GM23338 (cell line): ENCODE measurements at regions not wholly inside any gene's neighbourhood (a gene's known extent, or its start where the extent isn't known, plus 50 kb on each side); places are given as distances from the start of the nearest gene placed in this dataset.

Source experiments
- ATAC-seq: fragments of 200-7000 bp; cut with Tn5 transposase; 3 replicates; pipeline ENCODE4 v1.9.1; 2020
- DNase-seq: peaks from one replicate; pipeline ENCODE4 v3.0.0-alpha.2; 2015; ENCODE audit warnings: low spot score
- H2AFZ ChIP-seq: fragments of 200-600 bp; sonication (generic); 2 replicates; pipeline ENCODE4 v1.8.0; 2016; ENCODE audit warnings: antibody characterized with exemption, mild to moderate bottlenecking, moderate library complexity
- H3F3A ChIP-seq: fragments of 200-600 bp; sonication (generic); replicated peaks from 2 replicates; pipeline ENCODE4 v1.8.0; 2017; ENCODE audit warnings: antibody characterized with exemption, mixed run types, low read depth
- H3K27ac ChIP-seq: fragments of 200-600 bp; sonication (generic); 2 replicates; pipeline ENCODE4 v1.6.1; 2016; ENCODE audit warnings: low read depth
- H3K27me3 ChIP-seq: fragments of 200-600 bp; sonication (generic); 2 replicates; pipeline ENCODE4 v1.8.0; 2016; ENCODE audit warnings: mild to moderate bottlenecking, mixed run types, moderate library complexity; ENCODE audit not compliant: insufficient read depth
- H3K36me3 ChIP-seq: fragments of 200-600 bp; sonication (generic); 2 replicates; pipeline ENCODE4 v1.8.0; 2016; ENCODE audit warnings: mild to moderate bottlenecking; ENCODE audit not compliant: insufficient read depth
- H3K4me1 ChIP-seq: fragments of 200-600 bp; sonication (generic); 2 replicates; pipeline ENCODE4 v1.8.0; 2016; ENCODE audit warnings: mild to moderate bottlenecking, moderate library complexity; ENCODE audit not compliant: insufficient read depth
- H3K4me2 ChIP-seq: fragments of 200-600 bp; sonication (generic); 2 replicates; pipeline ENCODE4 v1.7.1; 2017; ENCODE audit warnings: mixed run types
- H3K4me3 ChIP-seq: fragments of 200-600 bp; sonication (generic); 2 replicates; pipeline ENCODE4 v1.6.1; 2016; ENCODE audit warnings: mixed run types
- H3K79me2 ChIP-seq: fragments of 200-600 bp; sonication (generic); replicated peaks from 2 replicates; pipeline ENCODE4 v1.8.0; 2017; ENCODE audit warnings: mild to moderate bottlenecking; ENCODE audit not compliant: insufficient read depth
- H3K9me2 ChIP-seq: fragments of 200-600 bp; sonication (generic); 2 replicates; pipeline ENCODE4 v1.8.0; 2017; ENCODE audit not compliant: insufficient read depth
- H4K20me1 ChIP-seq: fragments of 200-600 bp; sonication (generic); replicated peaks from 2 replicates; pipeline ENCODE4 v1.8.0; 2017; ENCODE audit warnings: mild to moderate bottlenecking; ENCODE audit not compliant: insufficient read depth
- H3K27ac Mint-ChIP-seq: 2 replicates; pipeline ENCODE4 v1.8.0; 2020; ENCODE audit warnings: inconsistent platforms, mild to moderate bottlenecking, moderate library complexity, mixed read lengths
- H3K27me3 Mint-ChIP-seq: 3 replicates; pipeline ENCODE4 v1.8.0; 2022; ENCODE audit warnings: low read depth, mild to moderate bottlenecking, moderate library complexity, mixed read lengths, inconsistent platforms; ENCODE audit not compliant: insufficient read depth, poor library complexity
- H3K36me3 Mint-ChIP-seq: 3 replicates; pipeline ENCODE4 v1.8.0; 2021; ENCODE audit warnings: low read depth, mild to moderate bottlenecking, inconsistent platforms, moderate library complexity, mixed read lengths
- H3K4me1 Mint-ChIP-seq: 3 replicates; pipeline ENCODE4 v1.8.0; 2020; ENCODE audit warnings: mild to moderate bottlenecking, inconsistent platforms, mixed read lengths
- H3K4me3 Mint-ChIP-seq: 3 replicates; pipeline ENCODE4 v1.8.0; 2021; ENCODE audit warnings: moderate library complexity, mild to moderate bottlenecking, inconsistent platforms, mixed read lengths
- H3K9me3 Mint-ChIP-seq: 3 replicates; pipeline ENCODE4 v1.8.0; 2020; ENCODE audit warnings: moderate library complexity, mild to moderate bottlenecking, inconsistent platforms, mixed read lengths
- CREB1 ChIP-seq: fragments of 250-450 bp; sonication (Bioruptor Pico); IDR thresholded peaks from 2 replicates; pipeline ENCODE4 v1.5.0; 2020; ENCODE audit warnings: low read depth, mild to moderate bottlenecking, moderate library complexity
- EZH2 ChIP-seq: fragments of 200-600 bp; sonication (generic); IDR thresholded peaks from one replicate; pipeline ENCODE4 v1.8.0; 2017; ENCODE audit warnings: antibody characterized with exemption, mild to moderate bottlenecking, low read depth; ENCODE audit not compliant: unreplicated experiment
- EZH2phosphoT487 ChIP-seq: fragments of 200-600 bp; sonication (generic); IDR thresholded peaks from one replicate; pipeline ENCODE4 v1.8.1; 2018; ENCODE audit warnings: antibody characterized with exemption; ENCODE audit not compliant: unreplicated experiment
- JUNB ChIP-seq: IDR thresholded peaks from one replicate; pipeline ENCODE4 v1.6.1; 2016; ENCODE audit warnings: antibody characterized with exemption; ENCODE audit not compliant: unreplicated experiment
- NANOG ChIP-seq: IDR thresholded peaks from 2 replicates; pipeline ENCODE4 v1.6.1; 2016; ENCODE audit warnings: antibody characterized with exemption, borderline replicate concordance
- POLR2AphosphoS5 ChIP-seq: IDR thresholded peaks from 2 replicates; pipeline ENCODE4 v1.6.1; 2016; ENCODE audit warnings: antibody characterized with exemption, low read depth
- STAT1 ChIP-seq: IDR thresholded peaks from one replicate; pipeline ENCODE4 v1.6.1; 2016; ENCODE audit warnings: antibody characterized with exemption; ENCODE audit not compliant: unreplicated experiment
- ZNF114 ChIP-seq: fragments of 250-450 bp; sonication (Bioruptor Pico); IDR thresholded peaks from 2 replicates; pipeline ENCODE4 v1.5.0; 2020; ENCODE audit warnings: mild to moderate bottlenecking, moderate library complexity
- ZNF331 ChIP-seq: fragments of 250-450 bp; sonication (Bioruptor Pico); IDR thresholded peaks from 2 replicates; pipeline ENCODE4 v1.5.0; 2020; ENCODE audit warnings: low read depth, mild to moderate bottlenecking, moderate library complexity
- TF ChIP-seq, protein P1 (sequence below): IDR thresholded peaks from 2 replicates; pipeline ENCODE4 v1.6.1; 2016; ENCODE audit warnings: antibody characterized with exemption
- TF ChIP-seq, protein P2 (sequence below): fragments of 250-450 bp; sonication (Bioruptor Pico); IDR thresholded peaks from 2 replicates; pipeline ENCODE4 v1.5.0; 2020; ENCODE audit warnings: mild to moderate bottlenecking, moderate library complexity
- TF ChIP-seq, protein P3 (sequence below): IDR thresholded peaks from one replicate; pipeline ENCODE4 v1.6.1; 2018; ENCODE audit warnings: antibody characterized with exemption; ENCODE audit not compliant: unreplicated experiment
- TF ChIP-seq, protein P4 (sequence below), 2 experiments: fragments of 200-600 bp in 1 of 2; sonication (generic) in 1 of 2; conservative IDR thresholded peaks; 2 replicates each; pipeline versions ENCODE4 v1.5.1 to v1.6.1; 2016 to 2017; ENCODE audit warnings: antibody characterized with exemption in 2 of 2, low read depth in 2 of 2, mild to moderate bottlenecking in 2 of 2, moderate library complexity in 1 of 2

DNA sequence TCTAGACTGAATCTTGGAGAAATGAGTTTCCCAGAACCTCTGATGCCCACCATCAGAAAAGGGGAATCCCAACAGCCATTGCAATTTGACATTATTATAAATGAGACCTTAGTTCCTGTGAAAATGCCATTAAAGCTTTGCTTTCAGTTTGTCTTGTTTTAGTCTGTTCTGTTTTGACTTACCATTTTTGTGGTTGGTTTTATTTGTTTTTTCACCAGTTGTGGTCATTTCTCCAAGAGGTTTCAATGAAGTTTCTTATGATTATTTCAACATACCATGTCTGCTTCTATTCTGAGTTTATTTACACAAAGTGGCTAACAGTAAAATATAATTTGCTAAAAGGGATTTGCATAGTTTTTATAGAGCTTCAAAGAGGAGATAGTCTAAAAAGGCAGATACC is 175.0 kb upstream of the MCTP2 start:
- no peaks in the 10 kb centered on the region for H3K9me2 ChIP-seq
- no peaks in the 10 kb centered on the region for H3K27me3 ChIP-seq
- H3K4me3 ChIP-seq, result no peak overlapping the region
- no peak for DNase-seq
- no peak overlapping the region for H3K27ac ChIP-seq
- H4K20me1 ChIP-seq, result no peaks in the 10 kb centered on the region
- ATAC-seq, result no peak
- Mint-ChIP-seq H3K27me3 (no peaks in the 10 kb centered on the region), H3K4me1 (peaks cover 2% of the 10 kb centered on the region; the same call in 1 of the 3 replicates), H3K4me3 (no peak overlapping the region), H3K27ac (no peak overlapping the region), H3K36me3 (no peaks in the 10 kb centered on the region), H3K9me3 (no peaks in the 10 kb centered on the region)
- H3K36me3 ChIP-seq, result no peaks in the 10 kb centered on the region
- H3K4me1 ChIP-seq, result no peaks in the 10 kb centered on the region
- H3F3A ChIP-seq, result no peaks in the 10 kb centered on the region
- H2AFZ ChIP-seq, result no peak overlapping the region
- no peak overlapping the region for H3K4me2 ChIP-seq
- TF ChIP-seq ZNF114 (CRISPR knock-in tag) (no peak), JUNB (no peak), NANOG (no peak), STAT1 (no peak), EZH2phosphoT487 (no peak), POLR2AphosphoS5 (no peak), EZH2 (no peak), ZNF331 (no peak), CREB1 (CRISPR knock-in tag) (no peak)
- TF ChIP-seq, protein P1, sequence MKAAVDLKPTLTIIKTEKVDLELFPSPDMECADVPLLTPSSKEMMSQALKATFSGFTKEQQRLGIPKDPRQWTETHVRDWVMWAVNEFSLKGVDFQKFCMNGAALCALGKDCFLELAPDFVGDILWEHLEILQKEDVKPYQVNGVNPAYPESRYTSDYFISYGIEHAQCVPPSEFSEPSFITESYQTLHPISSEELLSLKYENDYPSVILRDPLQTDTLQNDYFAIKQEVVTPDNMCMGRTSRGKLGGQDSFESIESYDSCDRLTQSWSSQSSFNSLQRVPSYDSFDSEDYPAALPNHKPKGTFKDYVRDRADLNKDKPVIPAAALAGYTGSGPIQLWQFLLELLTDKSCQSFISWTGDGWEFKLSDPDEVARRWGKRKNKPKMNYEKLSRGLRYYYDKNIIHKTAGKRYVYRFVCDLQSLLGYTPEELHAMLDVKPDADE, result no peak
- TF ChIP-seq, protein P2, sequence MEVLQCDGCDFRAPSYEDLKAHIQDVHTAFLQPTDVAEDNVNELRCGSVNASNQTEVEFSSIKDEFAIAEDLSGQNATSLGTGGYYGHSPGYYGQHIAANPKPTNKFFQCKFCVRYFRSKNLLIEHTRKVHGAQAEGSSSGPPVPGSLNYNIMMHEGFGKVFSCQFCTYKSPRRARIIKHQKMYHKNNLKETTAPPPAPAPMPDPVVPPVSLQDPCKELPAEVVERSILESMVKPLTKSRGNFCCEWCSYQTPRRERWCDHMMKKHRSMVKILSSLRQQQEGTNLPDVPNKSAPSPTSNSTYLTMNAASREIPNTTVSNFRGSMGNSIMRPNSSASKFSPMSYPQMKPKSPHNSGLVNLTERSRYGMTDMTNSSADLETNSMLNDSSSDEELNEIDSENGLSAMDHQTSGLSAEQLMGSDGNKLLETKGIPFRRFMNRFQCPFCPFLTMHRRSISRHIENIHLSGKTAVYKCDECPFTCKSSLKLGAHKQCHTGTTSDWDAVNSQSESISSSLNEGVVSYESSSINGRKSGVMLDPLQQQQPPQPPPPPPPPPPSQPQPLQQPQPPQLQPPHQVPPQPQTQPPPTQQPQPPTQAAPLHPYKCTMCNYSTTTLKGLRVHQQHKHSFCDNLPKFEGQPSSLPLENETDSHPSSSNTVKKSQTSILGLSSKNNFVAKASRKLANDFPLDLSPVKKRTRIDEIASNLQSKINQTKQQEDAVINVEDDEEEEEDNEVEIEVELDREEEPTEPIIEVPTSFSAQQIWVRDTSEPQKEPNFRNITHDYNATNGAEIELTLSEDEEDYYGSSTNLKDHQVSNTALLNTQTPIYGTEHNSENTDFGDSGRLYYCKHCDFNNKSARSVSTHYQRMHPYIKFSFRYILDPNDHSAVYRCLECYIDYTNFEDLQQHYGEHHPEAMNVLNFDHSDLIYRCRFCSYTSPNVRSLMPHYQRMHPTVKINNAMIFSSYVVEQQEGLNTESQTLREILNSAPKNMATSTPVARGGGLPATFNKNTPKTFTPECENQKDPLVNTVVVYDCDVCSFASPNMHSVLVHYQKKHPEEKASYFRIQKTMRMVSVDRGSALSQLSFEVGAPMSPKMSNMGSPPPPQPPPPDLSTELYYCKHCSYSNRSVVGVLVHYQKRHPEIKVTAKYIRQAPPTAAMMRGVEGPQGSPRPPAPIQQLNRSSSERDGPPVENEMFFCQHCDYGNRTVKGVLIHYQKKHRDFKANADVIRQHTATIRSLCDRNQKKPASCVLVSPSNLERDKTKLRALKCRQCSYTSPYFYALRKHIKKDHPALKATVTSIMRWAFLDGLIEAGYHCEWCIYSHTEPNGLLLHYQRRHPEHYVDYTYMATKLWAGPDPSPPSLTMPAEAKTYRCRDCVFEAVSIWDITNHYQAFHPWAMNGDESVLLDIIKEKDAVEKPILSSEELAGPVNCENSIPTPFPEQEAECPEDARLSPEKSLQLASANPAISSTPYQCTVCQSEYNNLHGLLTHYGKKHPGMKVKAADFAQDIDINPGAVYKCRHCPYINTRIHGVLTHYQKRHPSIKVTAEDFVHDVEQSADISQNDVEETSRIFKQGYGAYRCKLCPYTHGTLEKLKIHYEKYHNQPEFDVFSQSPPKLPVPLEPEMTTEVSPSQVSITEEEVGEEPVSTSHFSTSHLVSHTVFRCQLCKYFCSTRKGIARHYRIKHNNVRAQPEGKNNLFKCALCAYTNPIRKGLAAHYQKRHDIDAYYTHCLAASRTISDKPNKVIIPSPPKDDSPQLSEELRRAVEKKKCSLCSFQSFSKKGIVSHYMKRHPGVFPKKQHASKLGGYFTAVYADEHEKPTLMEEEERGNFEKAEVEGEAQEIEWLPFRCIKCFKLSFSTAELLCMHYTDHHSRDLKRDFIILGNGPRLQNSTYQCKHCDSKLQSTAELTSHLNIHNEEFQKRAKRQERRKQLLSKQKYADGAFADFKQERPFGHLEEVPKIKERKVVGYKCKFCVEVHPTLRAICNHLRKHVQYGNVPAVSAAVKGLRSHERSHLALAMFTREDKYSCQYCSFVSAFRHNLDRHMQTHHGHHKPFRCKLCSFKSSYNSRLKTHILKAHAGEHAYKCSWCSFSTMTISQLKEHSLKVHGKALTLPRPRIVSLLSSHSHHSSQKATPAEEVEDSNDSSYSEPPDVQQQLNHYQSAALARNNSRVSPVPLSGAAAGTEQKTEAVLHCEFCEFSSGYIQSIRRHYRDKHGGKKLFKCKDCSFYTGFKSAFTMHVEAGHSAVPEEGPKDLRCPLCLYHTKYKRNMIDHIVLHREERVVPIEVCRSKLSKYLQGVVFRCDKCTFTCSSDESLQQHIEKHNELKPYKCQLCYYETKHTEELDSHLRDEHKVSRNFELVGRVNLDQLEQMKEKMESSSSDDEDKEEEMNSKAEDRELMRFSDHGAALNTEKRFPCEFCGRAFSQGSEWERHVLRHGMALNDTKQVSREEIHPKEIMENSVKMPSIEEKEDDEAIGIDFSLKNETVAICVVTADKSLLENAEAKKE, result no peak
- TF ChIP-seq, protein P3, sequence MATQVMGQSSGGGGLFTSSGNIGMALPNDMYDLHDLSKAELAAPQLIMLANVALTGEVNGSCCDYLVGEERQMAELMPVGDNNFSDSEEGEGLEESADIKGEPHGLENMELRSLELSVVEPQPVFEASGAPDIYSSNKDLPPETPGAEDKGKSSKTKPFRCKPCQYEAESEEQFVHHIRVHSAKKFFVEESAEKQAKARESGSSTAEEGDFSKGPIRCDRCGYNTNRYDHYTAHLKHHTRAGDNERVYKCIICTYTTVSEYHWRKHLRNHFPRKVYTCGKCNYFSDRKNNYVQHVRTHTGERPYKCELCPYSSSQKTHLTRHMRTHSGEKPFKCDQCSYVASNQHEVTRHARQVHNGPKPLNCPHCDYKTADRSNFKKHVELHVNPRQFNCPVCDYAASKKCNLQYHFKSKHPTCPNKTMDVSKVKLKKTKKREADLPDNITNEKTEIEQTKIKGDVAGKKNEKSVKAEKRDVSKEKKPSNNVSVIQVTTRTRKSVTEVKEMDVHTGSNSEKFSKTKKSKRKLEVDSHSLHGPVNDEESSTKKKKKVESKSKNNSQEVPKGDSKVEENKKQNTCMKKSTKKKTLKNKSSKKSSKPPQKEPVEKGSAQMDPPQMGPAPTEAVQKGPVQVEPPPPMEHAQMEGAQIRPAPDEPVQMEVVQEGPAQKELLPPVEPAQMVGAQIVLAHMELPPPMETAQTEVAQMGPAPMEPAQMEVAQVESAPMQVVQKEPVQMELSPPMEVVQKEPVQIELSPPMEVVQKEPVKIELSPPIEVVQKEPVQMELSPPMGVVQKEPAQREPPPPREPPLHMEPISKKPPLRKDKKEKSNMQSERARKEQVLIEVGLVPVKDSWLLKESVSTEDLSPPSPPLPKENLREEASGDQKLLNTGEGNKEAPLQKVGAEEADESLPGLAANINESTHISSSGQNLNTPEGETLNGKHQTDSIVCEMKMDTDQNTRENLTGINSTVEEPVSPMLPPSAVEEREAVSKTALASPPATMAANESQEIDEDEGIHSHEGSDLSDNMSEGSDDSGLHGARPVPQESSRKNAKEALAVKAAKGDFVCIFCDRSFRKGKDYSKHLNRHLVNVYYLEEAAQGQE, result no peak
- TF ChIP-seq, protein P4, sequence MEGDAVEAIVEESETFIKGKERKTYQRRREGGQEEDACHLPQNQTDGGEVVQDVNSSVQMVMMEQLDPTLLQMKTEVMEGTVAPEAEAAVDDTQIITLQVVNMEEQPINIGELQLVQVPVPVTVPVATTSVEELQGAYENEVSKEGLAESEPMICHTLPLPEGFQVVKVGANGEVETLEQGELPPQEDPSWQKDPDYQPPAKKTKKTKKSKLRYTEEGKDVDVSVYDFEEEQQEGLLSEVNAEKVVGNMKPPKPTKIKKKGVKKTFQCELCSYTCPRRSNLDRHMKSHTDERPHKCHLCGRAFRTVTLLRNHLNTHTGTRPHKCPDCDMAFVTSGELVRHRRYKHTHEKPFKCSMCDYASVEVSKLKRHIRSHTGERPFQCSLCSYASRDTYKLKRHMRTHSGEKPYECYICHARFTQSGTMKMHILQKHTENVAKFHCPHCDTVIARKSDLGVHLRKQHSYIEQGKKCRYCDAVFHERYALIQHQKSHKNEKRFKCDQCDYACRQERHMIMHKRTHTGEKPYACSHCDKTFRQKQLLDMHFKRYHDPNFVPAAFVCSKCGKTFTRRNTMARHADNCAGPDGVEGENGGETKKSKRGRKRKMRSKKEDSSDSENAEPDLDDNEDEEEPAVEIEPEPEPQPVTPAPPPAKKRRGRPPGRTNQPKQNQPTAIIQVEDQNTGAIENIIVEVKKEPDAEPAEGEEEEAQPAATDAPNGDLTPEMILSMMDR (conservative IDR thresholded peaks at IDR 0.05; ENCODE audit: low read depth in 2 of 2), result no peak
- H3K79me2 ChIP-seq, result no peaks in the 10 kb centered on the region
